ENCODE measurements at regions not wholly inside any gene's neighbourhood (a gene's known extent, or its start where the extent isn't known, plus 50 kb on each side); places are given as distances from the start of the nearest gene placed in this dataset.

GRCh38 chr11:23143022-23143421 is 282.7 kb upstream of the CCDC179 start:
- no peak for DNase-seq (ENCODE audit: low read depth)
- H3K4me3 ChIP-seq (ENCODE audit: control insufficient read depth, low read depth, low read length) = no peak overlapping the region
- no peak for TF ChIP-seq CTCF (IDR thresholded peaks at IDR 0.05; ENCODE audit: control insufficient read depth, insufficient read depth, low read depth, low read length, missing control alignments)

- TF ChIP-seq CTCF (IDR thresholded peaks at IDR 0.05; ENCODE audit: control insufficient read depth, insufficient read depth, low read depth, low read length, missing control alignments) = no peak
- DNase-seq (ENCODE audit: low read depth) = no peak
Observed at GRCh38 chr11:23151819-23152218, 291.5 kb upstream of the CCDC179 start.

GRCh38 chr11:23155503-23155902 is 295.2 kb upstream of the CCDC179 start:
- H3K4me3 ChIP-seq (ENCODE audit: control insufficient read depth, low read depth, low read length) = no peak overlapping the region
- DNase-seq (ENCODE audit: low read depth) = no peak
- TF ChIP-seq CTCF (IDR thresholded peaks at IDR 0.05; ENCODE audit: control insufficient read depth, insufficient read depth, low read depth, low read length, missing control alignments) = no peak

More at GRCh38 chr11:23151819-23152218, 291.5 kb upstream of the CCDC179 start:
- no peak overlapping the region for H3K4me3 ChIP-seq (ENCODE audit: control insufficient read depth, low read depth, low read length)

- no peak for DNase-seq (ENCODE audit: low read depth)
- no peak for TF ChIP-seq CTCF (IDR thresholded peaks at IDR 0.05; ENCODE audit: control insufficient read depth, insufficient read depth, low read depth, low read length, missing control alignments)
- no peak overlapping the region for H3K4me3 ChIP-seq (ENCODE audit: control insufficient read depth, low read depth, low read length)
Observed at GRCh38 chr11:23164022-23164421, 303.7 kb upstream of the CCDC179 start.

- no peak overlapping the region for H3K4me3 ChIP-seq (ENCODE audit: control insufficient read depth, low read depth, low read length)
- no peak for DNase-seq (ENCODE audit: low read depth)
- no peak for TF ChIP-seq CTCF (IDR thresholded peaks at IDR 0.05; ENCODE audit: control insufficient read depth, insufficient read depth, low read depth, low read length, missing control alignments)
Observed at GRCh38 chr11:23166376-23166775, 306.1 kb upstream of the CCDC179 start.

GRCh38 chr11:23179609-23180008 is 319.3 kb upstream of the CCDC179 start:
- H3K4me3 ChIP-seq (ENCODE audit: control insufficient read depth, low read depth, low read length) = no peak overlapping the region
- DNase-seq (ENCODE audit: low read depth) = no peak
- TF ChIP-seq CTCF (IDR thresholded peaks at IDR 0.05; ENCODE audit: control insufficient read depth, insufficient read depth, low read depth, low read length, missing control alignments) = no peak

Data from AG09309 (cell line).